ENCODE measurements at regions not wholly inside any gene's neighbourhood (a gene's known extent, or its start where the extent isn't known, plus 50 kb on each side); places are given as distances from the start of the nearest gene placed in this dataset.

DNA sequence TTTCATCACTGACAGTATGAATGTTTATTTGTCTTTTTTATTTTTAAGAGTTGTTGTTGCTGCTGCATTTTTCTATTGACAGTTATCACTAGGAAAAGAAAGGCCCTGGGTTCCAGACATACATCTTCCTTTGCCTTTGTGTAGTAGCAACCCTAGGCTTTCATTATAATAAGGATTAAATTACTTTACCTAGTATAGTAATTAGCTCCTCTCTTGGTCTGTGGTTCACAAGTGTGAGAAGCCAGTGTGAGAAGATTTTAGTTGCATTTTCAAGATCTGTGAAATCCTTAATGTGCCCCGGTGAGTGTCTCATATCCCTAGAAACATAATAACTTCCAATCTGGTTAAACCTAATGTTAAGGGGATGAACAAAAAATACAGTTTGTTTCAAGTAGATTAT lies 799.3 kb upstream of the MAP3K7 start:
- Histone ChIP-seq H3K4me3 (no peak overlapping the region), H3K27ac (no peak overlapping the region), H3K36me3 (no peaks in the 10 kb centered on the region), H3K9me3 (no peaks in the 10 kb centered on the region), H3K4me1 (no peaks in the 10 kb centered on the region), H3K27me3 (no peaks in the 10 kb centered on the region)
- intact Hi-C loops (cut with DNase I), result no loop called here
- 79 to 94% methylated on average over 1 of the region's 1 CpG for WGBS, 2 donors
- DNase-seq (no peak), ATAC-seq (no peak), FAIRE-seq (no peak)
- TF ChIP-seq, protein P1, sequence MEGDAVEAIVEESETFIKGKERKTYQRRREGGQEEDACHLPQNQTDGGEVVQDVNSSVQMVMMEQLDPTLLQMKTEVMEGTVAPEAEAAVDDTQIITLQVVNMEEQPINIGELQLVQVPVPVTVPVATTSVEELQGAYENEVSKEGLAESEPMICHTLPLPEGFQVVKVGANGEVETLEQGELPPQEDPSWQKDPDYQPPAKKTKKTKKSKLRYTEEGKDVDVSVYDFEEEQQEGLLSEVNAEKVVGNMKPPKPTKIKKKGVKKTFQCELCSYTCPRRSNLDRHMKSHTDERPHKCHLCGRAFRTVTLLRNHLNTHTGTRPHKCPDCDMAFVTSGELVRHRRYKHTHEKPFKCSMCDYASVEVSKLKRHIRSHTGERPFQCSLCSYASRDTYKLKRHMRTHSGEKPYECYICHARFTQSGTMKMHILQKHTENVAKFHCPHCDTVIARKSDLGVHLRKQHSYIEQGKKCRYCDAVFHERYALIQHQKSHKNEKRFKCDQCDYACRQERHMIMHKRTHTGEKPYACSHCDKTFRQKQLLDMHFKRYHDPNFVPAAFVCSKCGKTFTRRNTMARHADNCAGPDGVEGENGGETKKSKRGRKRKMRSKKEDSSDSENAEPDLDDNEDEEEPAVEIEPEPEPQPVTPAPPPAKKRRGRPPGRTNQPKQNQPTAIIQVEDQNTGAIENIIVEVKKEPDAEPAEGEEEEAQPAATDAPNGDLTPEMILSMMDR (IDR thresholded peaks at IDR 0.05), result no peak

DNA sequence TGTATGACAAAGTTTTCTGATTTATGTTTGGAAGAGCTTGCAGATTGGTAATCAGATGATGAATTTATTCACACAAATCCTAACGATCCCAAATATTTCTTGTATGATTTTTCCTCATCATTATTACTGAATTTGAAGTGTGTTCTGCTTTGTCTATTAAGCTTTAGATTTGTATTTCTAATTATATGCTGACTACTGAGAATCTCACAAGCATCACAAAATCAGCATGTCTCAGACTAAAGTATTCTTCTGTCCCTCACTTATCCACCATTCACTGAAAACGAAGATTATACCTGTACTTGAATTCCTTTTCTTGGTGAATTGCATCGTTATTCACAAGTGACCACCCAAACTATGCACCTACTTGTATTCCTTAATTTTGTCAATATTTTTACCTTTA lies 796.3 kb upstream of the MAP3K7 start:
- intact Hi-C loops (cut with DNase I), result no loop called here
- Histone ChIP-seq H3K9me3 (no peaks in the 10 kb centered on the region), H3K27me3 (no peaks in the 10 kb centered on the region), H3K4me1 (no peaks in the 10 kb centered on the region), H3K4me3 (no peak overlapping the region), H3K36me3 (no peaks in the 10 kb centered on the region), H3K27ac (no peak overlapping the region)
- FAIRE-seq (no peak), DNase-seq (no peak), ATAC-seq (no peak)
- TF ChIP-seq, protein P1 (IDR thresholded peaks at IDR 0.05), result no peak
- 40 to 58% methylated on average over 3 of the region's 3 CpGs for WGBS, 2 donors

DNA sequence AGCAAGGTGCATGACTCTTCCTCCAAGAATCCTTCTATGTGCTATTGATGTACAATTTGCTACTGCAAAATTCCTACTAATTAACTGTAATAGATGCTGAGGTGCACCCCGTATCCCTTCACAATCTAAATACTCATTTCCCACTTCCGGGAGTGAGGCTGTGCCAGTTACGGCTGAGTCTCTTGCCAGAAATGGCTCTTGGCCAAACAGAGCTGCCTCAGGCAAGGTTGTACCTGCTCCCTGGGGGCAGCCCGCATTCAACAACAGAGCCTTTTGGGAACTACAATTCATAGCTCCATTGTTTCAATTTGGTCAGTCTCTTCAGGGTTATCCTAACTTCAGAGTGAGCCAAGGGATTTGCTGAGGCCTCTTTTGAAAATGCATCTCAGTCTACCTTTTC lies 789.8 kb upstream of the MAP3K7 start:
- no peaks in the 10 kb centered on the region for H3K36me3 ChIP-seq
- H3K27me3 ChIP-seq, result no peaks in the 10 kb centered on the region
- no peaks in the 10 kb centered on the region for H3K4me1 ChIP-seq
- TF ChIP-seq, protein P1 (IDR thresholded peaks at IDR 0.05), result no peak
- intact Hi-C loops (cut with DNase I), result no loop called here
- H3K4me3 ChIP-seq, result no peak overlapping the region
- 20 to 35% methylated on average over 4 of the region's 4 CpGs for WGBS, 2 donors
- ATAC-seq (peak in 3 of 4 donors; percentile 53 to 73 (median 68)), FAIRE-seq (no peak), DNase-seq (peak in 4 of 6 donors; percentile 14 to 44 (median 30))
- no peak overlapping the region for H3K27ac ChIP-seq
- no peaks in the 10 kb centered on the region for H3K9me3 ChIP-seq

DNA sequence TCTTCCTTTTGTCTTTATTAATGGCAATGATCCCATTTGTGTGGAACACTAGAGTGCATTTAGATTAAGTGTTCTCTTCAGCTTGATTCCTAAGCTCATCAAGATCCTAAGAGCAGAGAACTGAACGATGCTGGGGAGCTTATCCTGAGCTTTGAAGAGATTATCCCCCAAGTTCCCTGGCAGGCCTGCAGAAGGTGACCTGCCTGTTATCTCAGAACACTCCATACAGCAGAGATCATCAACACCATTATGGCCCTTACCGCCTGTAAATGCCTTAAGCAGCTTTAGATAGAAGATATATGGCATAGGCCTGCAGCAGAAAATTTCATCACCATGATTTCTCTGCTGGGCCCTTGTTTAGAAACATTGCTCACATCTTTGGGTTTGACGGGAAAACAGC lies 779.9 kb upstream of the MAP3K7 start:
- TF ChIP-seq, protein P1 (IDR thresholded peaks at IDR 0.05), result no peak
- H3K9me3 ChIP-seq, result no peaks in the 10 kb centered on the region
- no peak overlapping the region for H3K4me3 ChIP-seq
- ATAC-seq (no peak), DNase-seq (no peak), FAIRE-seq (no peak)
- H3K4me1 ChIP-seq, result no peaks in the 10 kb centered on the region
- H3K27ac ChIP-seq, result no peak overlapping the region
- H3K36me3 ChIP-seq, result no peaks in the 10 kb centered on the region
- WGBS, 2 donors, result 45 to 48% methylated on average over 3 of the region's 3 CpGs
- intact Hi-C loops (cut with DNase I), result no loop called here
- no peaks in the 10 kb centered on the region for H3K27me3 ChIP-seq

DNA sequence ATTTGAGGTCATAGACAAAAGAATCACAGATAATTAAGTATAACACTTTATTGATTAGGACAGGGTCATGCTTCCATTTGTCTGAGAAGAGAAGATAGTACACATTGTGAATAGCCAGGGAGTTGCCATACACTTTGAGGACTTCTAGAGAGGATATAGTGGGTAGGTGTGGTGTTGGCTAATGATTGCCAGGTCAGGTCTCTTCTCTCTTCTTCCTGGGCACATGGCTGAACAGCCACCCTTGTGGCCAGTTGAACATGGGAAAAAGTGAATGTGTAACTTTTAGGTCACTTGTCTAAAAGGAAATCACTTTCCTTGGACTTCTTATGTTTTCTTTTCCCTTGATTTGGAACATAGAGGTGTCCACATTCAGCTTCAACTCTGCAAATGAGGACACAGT lies 772.1 kb upstream of the MAP3K7 start:
- no peak overlapping the region for H3K4me3 ChIP-seq
- no peak for DNase-seq
- H3K27ac ChIP-seq, result no peak overlapping the region
- ATAC-seq, result no peak
- H3K36me3 ChIP-seq, result no peaks in the 10 kb centered on the region
- TF ChIP-seq, protein P1 (IDR thresholded peaks at IDR 0.05), result no peak
- no peaks in the 10 kb centered on the region for H3K4me1 ChIP-seq
- H3K9me3 ChIP-seq, result no peaks in the 10 kb centered on the region
- no peak for FAIRE-seq
- intact Hi-C loops (cut with DNase I), result no loop called here
- H3K27me3 ChIP-seq, result no peaks in the 10 kb centered on the region
